HG03064 (cell line): ENCODE measurements at regions not wholly inside any gene's neighbourhood (a gene's known extent, or its start where the extent isn't known, plus 50 kb on each side); places are given as distances from the start of the nearest gene placed in this dataset.
"Not testable (repeated sequence)": the region's sequence is repeated elsewhere in the genome, so short reads cannot be mapped to it uniquely, and the experiment has no call there.

ENCODE experiments used
- ATAC-seq: cut with Tn5 transposase; IDR thresholded peaks from one replicate; pipeline ENCODE4 v1.9.1; 2021; ENCODE audit warnings: low read depth; ENCODE audit not compliant: unreplicated experiment

GRCh38 chr13:47718556-47718955, 282.5 kb downstream of the SUCLA2 start:
- no peak for ATAC-seq

GRCh38 chr13:47708386-47708785, 292.7 kb downstream of the SUCLA2 start:
- ATAC-seq: no peak

GRCh38 chr13:47707414-47707813, 293.7 kb downstream of the SUCLA2 start:
- ATAC-seq: no peak

- ATAC-seq: no peak
These were observed 295.9 kb downstream of the SUCLA2 start for GRCh38 chr13:47705185-47705584.

GRCh38 chr13:47696674-47697073, 304.4 kb downstream of the SUCLA2 start:
- no peak for ATAC-seq

- no peak for ATAC-seq
These were observed 313.5 kb downstream of the SUCLA2 start for GRCh38 chr13:47687577-47687976.

- not testable (repeated sequence) for ATAC-seq
These were observed 315.9 kb downstream of the SUCLA2 start for GRCh38 chr13:47685156-47685555.

GRCh38 chr13:47680748-47681147, 320.3 kb downstream of the SUCLA2 start:
- ATAC-seq: no peak

- no peak for ATAC-seq
These were observed 321.7 kb downstream of the SUCLA2 start for GRCh38 chr13:47679401-47679800.

- ATAC-seq: no peak
These were observed 322.7 kb downstream of the SUCLA2 start for GRCh38 chr13:47678201-47678968.

- ATAC-seq: no peak
These were observed 325.2 kb downstream of the SUCLA2 start for GRCh38 chr13:47675871-47676270.

- ATAC-seq: no peak
These were observed 327.8 kb downstream of the SUCLA2 start for GRCh38 chr13:47673009-47673850.

- ATAC-seq: no peak
These were observed 328.6 kb downstream of the SUCLA2 start for GRCh38 chr13:47672245-47673008.

GRCh38 chr13:47671776-47672175, 329.3 kb downstream of the SUCLA2 start:
- no peak for ATAC-seq

GRCh38 chr13:47665043-47665442, 336.0 kb downstream of the SUCLA2 start:
- ATAC-seq: no peak

GRCh38 chr13:47661076-47661475, 340.0 kb downstream of the SUCLA2 start:
- ATAC-seq: no peak

GRCh38 chr13:47656651-47657050, 344.4 kb downstream of the SUCLA2 start:
- ATAC-seq: no peak

GRCh38 chr13:47650209-47650608, 350.9 kb downstream of the SUCLA2 start:
- ATAC-seq: no peak

GRCh38 chr13:47647001-47647400, 354.1 kb downstream of the SUCLA2 start:
- ATAC-seq: no peak

- ATAC-seq: no peak
These were observed 354.8 kb downstream of the SUCLA2 start for GRCh38 chr13:47646298-47646697.
